Right lobe of liver (tissue), 6 donors: ENCODE measurements at regions not wholly inside any gene's neighbourhood (a gene's known extent, or its start where the extent isn't known, plus 50 kb on each side); places are given as distances from the start of the nearest gene placed in this dataset.

Source experiments
- ATAC-seq, 4 donors: fragments of 200-7000 bp; cut with Tn5 transposase; one replicate each; pipeline ENCODE4 v1.9.1; 2020; ENCODE audit warnings: mild to moderate bottlenecking in 4 of 4, moderate library complexity in 4 of 4
- DNase-seq, 3 donors: peaks; one replicate each; pipeline ENCODE4 v3.0.0-alpha.2; 2020
- H3K27ac ChIP-seq, 3 donors: fragments of 200-600 bp; one replicate each; pipeline ENCODE4 v1.8.0; 2022
- H3K27me3 ChIP-seq, 2 donors: fragments of 200-600 bp; one replicate each; pipeline ENCODE4 v1.8.0; 2022
- H3K36me3 ChIP-seq, 4 donors: fragments of 200-600 bp; sonication (generic) in 1 of 4; one replicate each; pipeline versions ENCODE4 v1.5.1 to v1.8.0; 2017 to 2022; ENCODE audit warnings: control low read depth in 1 of 4
- H3K4me1 ChIP-seq, 4 donors: fragments of 200-600 bp; sonication (generic) in 1 of 4; one replicate each; pipeline versions ENCODE4 v1.5.1 to v1.8.0; 2017 to 2022; ENCODE audit warnings: control low read depth in 1 of 4
- H3K4me3 ChIP-seq, 3 donors: fragments of 200-600 bp; one replicate each; pipeline ENCODE4 v1.8.0; 2022
- H3K9me3 ChIP-seq, 4 donors: fragments of 200-600 bp; sonication (generic) in 1 of 4; one replicate each; pipeline versions ENCODE4 v1.5.1 to v1.8.0; 2017 to 2022; ENCODE audit warnings: control low read depth in 1 of 4
- CTCF ChIP-seq, 4 donors: fragments of 200-600 bp in 3 of 4; fragments of 450-650 bp in 1 of 4; IDR thresholded peaks; one replicate each; pipeline versions ENCODE4 v1.5.1 to v1.8.0; 2016 to 2022; ENCODE audit warnings: antibody characterized with exemption in 4 of 4, mild to moderate bottlenecking in 2 of 4
- POLR2A ChIP-seq: fragments of 450-650 bp; IDR thresholded peaks from one replicate; pipeline ENCODE4 v1.6.1; 2017; ENCODE audit warnings: antibody characterized with exemption, mild to moderate bottlenecking
- WGBS: methylation state at CpG from one replicate; pipeline ENCODE4 v1.1.6; 2018; ENCODE audit warnings: low coverage, low lambda C conversion rate; ENCODE audit not compliant: insufficient coverage; ENCODE audit errors: missing lambda C conversion rate; 5-methylcytosine and 5-hydroxymethylcytosine counted together
- intact Hi-C, 2 donors: fragments of 100-400 bp; cut with DNase I; formaldehyde crosslinking; loops; one replicate each; pipeline versions ENCODE4 v1.11.2 to v1.14.1; 2022
- donor health status: DM: no; HTN: yes; CAD: no.
- donor health status: DM: no; HTN: no; CAD: no.
- donor health status: DM: no; HTN: no; CAD: no.
- donor health status: DM: no; HTN: yes; CAD: no.
- donor health status: DM: no; HTN: yes; CAD: no.

GRCh38 chrX:78886550-78886949 lies 58.6 kb upstream of the P2RY10 start:
- H3K27me3 ChIP-seq = no peaks in the 10 kb centered on the region
- intact Hi-C loops = no loop called here
- 12% methylated on average over 5 of the region's 5 CpGs for WGBS
- no peaks in the 10 kb centered on the region for H3K9me3 ChIP-seq
- no peak for DNase-seq
- H3K27ac ChIP-seq = no peak overlapping the region
- H3K36me3 ChIP-seq = no peaks in the 10 kb centered on the region
- TF ChIP-seq CTCF (IDR thresholded peaks at IDR 0.05) (peak; percentile 28 to 46 (median 42)), POLR2A (no peak)
- no peak overlapping the region for H3K4me3 ChIP-seq
- peak in 2 of 4 donors; percentile 38 to 49 for ATAC-seq
- H3K4me1 ChIP-seq = no peaks in the 10 kb centered on the region
